GM23248 (cell line): ENCODE measurements at regions not wholly inside any gene's neighbourhood (a gene's known extent, or its start where the extent isn't known, plus 50 kb on each side); places are given as distances from the start of the nearest gene placed in this dataset.

ENCODE experiments used
- DNase-seq: peaks from one replicate; pipeline ENCODE4 v3.0.0-alpha.2; 2015
- H2AFZ ChIP-seq: fragments of 200-600 bp; sonication (generic); 2 replicates; pipeline ENCODE4 v1.6.1; 2016; ENCODE audit warnings: antibody characterized with exemption
- H3F3A ChIP-seq: fragments of 200-600 bp; sonication (generic); 2 replicates; pipeline ENCODE4 v1.6.1; 2016; ENCODE audit warnings: mild to moderate bottlenecking, antibody characterized with exemption, mixed run types; ENCODE audit not compliant: insufficient read depth
- H3K27ac ChIP-seq: fragments of 200-600 bp; sonication (generic); 2 replicates; pipeline ENCODE4 v1.5.1; 2016; ENCODE audit warnings: mild to moderate bottlenecking
- H3K27me3 ChIP-seq: fragments of 200-600 bp; sonication (generic); replicated peaks from 2 replicates; pipeline ENCODE4 v1.6.1; 2016; ENCODE audit warnings: mild to moderate bottlenecking; ENCODE audit not compliant: insufficient read depth
- H3K36me3 ChIP-seq: fragments of 200-600 bp; sonication (generic); 2 replicates; pipeline ENCODE4 v1.6.1; 2016; ENCODE audit warnings: low read depth, mild to moderate bottlenecking
- H3K4me1 ChIP-seq: fragments of 200-600 bp; sonication (generic); 2 replicates; pipeline ENCODE4 v1.6.1; 2016; ENCODE audit warnings: mild to moderate bottlenecking; ENCODE audit not compliant: insufficient read depth
- H3K4me2 ChIP-seq: fragments of 200-600 bp; sonication (generic); one replicate; pipeline ENCODE4 v1.6.1; 2016; ENCODE audit warnings: mild to moderate bottlenecking; ENCODE audit not compliant: unreplicated experiment
- H3K4me3 ChIP-seq: fragments of 200-600 bp; sonication (generic); 2 replicates; pipeline ENCODE4 v1.5.1; 2016; ENCODE audit warnings: mild to moderate bottlenecking
- H3K79me2 ChIP-seq: fragments of 200-600 bp; sonication (generic); 2 replicates; pipeline ENCODE4 v1.6.1; 2016; ENCODE audit warnings: mild to moderate bottlenecking; ENCODE audit not compliant: insufficient read depth
- H3K9ac ChIP-seq: fragments of 200-600 bp; sonication (generic); 2 replicates; pipeline ENCODE4 v1.6.1; 2016; ENCODE audit warnings: mild to moderate bottlenecking
- H3K9me2 ChIP-seq: fragments of 200-600 bp; sonication (generic); 2 replicates; pipeline ENCODE4 v1.6.1; 2016; ENCODE audit warnings: mixed run types, mild to moderate bottlenecking, moderate library complexity; ENCODE audit not compliant: insufficient read depth
- H3K9me3 ChIP-seq: fragments of 200-600 bp; sonication (generic); one replicate; pipeline ENCODE4 v1.6.1; 2017; ENCODE audit warnings: low read depth
- H4K20me1 ChIP-seq: fragments of 200-600 bp; sonication (generic); 2 replicates; pipeline ENCODE4 v1.6.0; 2016; ENCODE audit not compliant: insufficient read depth
- EZH2 ChIP-seq: fragments of 200-600 bp; sonication (generic); IDR thresholded peaks from 2 replicates; pipeline ENCODE4 v1.6.1; 2018; ENCODE audit warnings: antibody characterized with exemption, mild to moderate bottlenecking; ENCODE audit not compliant: insufficient read depth, poor library complexity, severe bottlenecking
- EZH2phosphoT487 ChIP-seq: fragments of 200-600 bp; sonication (generic); IDR thresholded peaks from 2 replicates; pipeline ENCODE4 v1.6.1; 2018; ENCODE audit warnings: antibody characterized with exemption, moderate library complexity, mild to moderate bottlenecking, low read depth; ENCODE audit not compliant: insufficient read depth
- WGBS, 2 experiments: methylation state at CpG; one replicate each; pipeline ENCODE4 v1.1.6; 2015 to 2017; ENCODE audit warnings: low lambda C conversion rate in 2 of 2, low coverage in 1 of 2; ENCODE audit errors: missing lambda C conversion rate in 2 of 2; 5-methylcytosine and 5-hydroxymethylcytosine counted together
- in situ Hi-C: fragments of 300-500 bp; cut with MboI; formaldehyde crosslinking; loops from 2 replicates; pipeline ENCODE4 v1.15.0; 2020

- Histone ChIP-seq H2AFZ (no peak overlapping the region), H3K36me3 (no peaks in the 10 kb centered on the region), H4K20me1 (no peaks in the 10 kb centered on the region), H3K9me3 (no peaks in the 10 kb centered on the region), H3K27me3 (no peaks in the 10 kb centered on the region), H3K4me2 (no peak overlapping the region), H3K9me2 (no peaks in the 10 kb centered on the region), H3K9ac (no peak overlapping the region), H3K4me1 (no peaks in the 10 kb centered on the region), H3K27ac (no peak overlapping the region), H3K4me3 (no peak overlapping the region), H3F3A (no peaks in the 10 kb centered on the region), H3K79me2 (no peaks in the 10 kb centered on the region)
- DNase-seq: no peak
- in situ Hi-C loops: no loop called here
- 33 to 46% methylated on average over 1 of the region's 1 CpG for WGBS, 2 experiments
- TF ChIP-seq EZH2: no peak
- no peak for TF ChIP-seq EZH2phosphoT487
These were observed 525.0 kb upstream of the TCF4 start for GRCh38 chr18:56112984-56113383.

DNA sequence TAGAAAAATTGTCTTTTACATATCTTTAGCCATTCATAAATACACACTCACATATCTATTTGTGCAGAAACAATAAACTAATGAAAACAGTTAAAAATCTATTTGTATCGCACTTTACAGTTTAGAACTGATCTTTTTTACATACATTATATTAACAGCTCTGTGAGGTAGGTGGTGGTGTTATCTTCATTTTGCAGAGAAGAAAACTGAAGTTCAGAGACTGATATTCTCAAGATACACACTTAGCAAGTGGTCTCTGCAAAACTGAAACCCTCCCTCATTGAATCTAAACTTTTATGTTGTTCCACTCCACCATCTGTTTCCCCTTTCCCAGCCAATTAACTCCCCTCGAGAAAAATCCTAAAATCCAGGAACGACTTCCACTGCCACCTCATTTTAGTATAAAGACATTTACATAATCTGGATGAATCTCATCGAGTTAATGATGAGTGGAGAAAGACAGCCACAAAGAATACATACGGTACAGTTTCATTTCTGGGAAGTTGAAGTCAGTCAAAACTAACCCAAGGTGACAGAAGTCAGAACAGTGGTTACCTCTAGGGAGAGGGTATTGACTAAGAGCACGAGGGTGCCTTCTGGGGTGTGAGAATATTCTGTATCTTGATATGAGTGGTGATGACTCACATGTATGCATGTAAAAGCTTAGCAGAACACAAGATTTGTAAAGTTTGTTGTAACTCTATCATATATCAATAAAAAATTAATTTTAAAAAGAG is 524.2 kb upstream of the TCF4 start:
- 51 to 53% methylated on average over 6 of the region's 6 CpGs for WGBS, 2 experiments
- Histone ChIP-seq H3K9me3 (no peaks in the 10 kb centered on the region), H2AFZ (no peak overlapping the region), H3K79me2 (no peaks in the 10 kb centered on the region), H3K4me1 (no peaks in the 10 kb centered on the region), H3K4me2 (no peak overlapping the region), H3K4me3 (no peak overlapping the region), H3K27ac (no peak overlapping the region), H3K9ac (no peak overlapping the region), H4K20me1 (no peaks in the 10 kb centered on the region), H3K9me2 (no peaks in the 10 kb centered on the region), H3K36me3 (no peaks in the 10 kb centered on the region), H3F3A (no peaks in the 10 kb centered on the region), H3K27me3 (no peaks in the 10 kb centered on the region)
- TF ChIP-seq EZH2 (no peak), EZH2phosphoT487 (no peak)
- in situ Hi-C loops: no loop called here
- DNase-seq: peak; percentile 60

GRCh38 chr18:56109757-56110156 is 521.8 kb upstream of the TCF4 start:
- H3K4me2 ChIP-seq: no peak overlapping the region
- no peaks in the 10 kb centered on the region for H4K20me1 ChIP-seq
- no peaks in the 10 kb centered on the region for H3K27me3 ChIP-seq
- no peak overlapping the region for H3K9ac ChIP-seq
- H3K4me1 ChIP-seq: no peaks in the 10 kb centered on the region
- H3F3A ChIP-seq: no peaks in the 10 kb centered on the region
- H3K9me3 ChIP-seq: no peaks in the 10 kb centered on the region
- 83% methylated on average over 5 of the region's 5 CpGs for WGBS, 2 experiments
- H3K36me3 ChIP-seq: no peaks in the 10 kb centered on the region
- TF ChIP-seq EZH2phosphoT487 (no peak), EZH2 (no peak)
- H3K27ac ChIP-seq: no peak overlapping the region
- H3K4me3 ChIP-seq: no peak overlapping the region
- no peak overlapping the region for H2AFZ ChIP-seq
- no peaks in the 10 kb centered on the region for H3K9me2 ChIP-seq
- no peaks in the 10 kb centered on the region for H3K79me2 ChIP-seq
- DNase-seq: no peak
- in situ Hi-C loops: no loop called here

GRCh38 chr18:56108478-56109367 is 520.7 kb upstream of the TCF4 start:
- Histone ChIP-seq H3K4me1 (no peaks in the 10 kb centered on the region), H3K4me2 (no peak overlapping the region), H4K20me1 (no peaks in the 10 kb centered on the region), H3K79me2 (no peaks in the 10 kb centered on the region), H3F3A (no peaks in the 10 kb centered on the region), H3K9me3 (no peaks in the 10 kb centered on the region), H3K27ac (no peak overlapping the region), H3K27me3 (no peaks in the 10 kb centered on the region), H2AFZ (no peak overlapping the region), H3K9me2 (no peaks in the 10 kb centered on the region), H3K4me3 (no peak overlapping the region), H3K36me3 (no peaks in the 10 kb centered on the region), H3K9ac (no peak overlapping the region)
- in situ Hi-C loops: no loop called here
- DNase-seq: no peak
- TF ChIP-seq EZH2phosphoT487 (no peak), EZH2 (no peak)
- 93 to 94% methylated on average over 4 of the region's 4 CpGs for WGBS, 2 experiments
